HL-60/S4 (cell line): ENCODE measurements at regions not wholly inside any gene's neighbourhood (a gene's known extent, or its start where the extent isn't known, plus 50 kb on each side); places are given as distances from the start of the nearest gene placed in this dataset.

Experiments
- in situ Hi-C: fragments of 300-500 bp; cut with MboI; formaldehyde crosslinking; loops from 2 replicates; pipeline ENCODE4 v1.14.3; 2022; ENCODE audit warnings: low sequenced_read_pairs

DNA sequence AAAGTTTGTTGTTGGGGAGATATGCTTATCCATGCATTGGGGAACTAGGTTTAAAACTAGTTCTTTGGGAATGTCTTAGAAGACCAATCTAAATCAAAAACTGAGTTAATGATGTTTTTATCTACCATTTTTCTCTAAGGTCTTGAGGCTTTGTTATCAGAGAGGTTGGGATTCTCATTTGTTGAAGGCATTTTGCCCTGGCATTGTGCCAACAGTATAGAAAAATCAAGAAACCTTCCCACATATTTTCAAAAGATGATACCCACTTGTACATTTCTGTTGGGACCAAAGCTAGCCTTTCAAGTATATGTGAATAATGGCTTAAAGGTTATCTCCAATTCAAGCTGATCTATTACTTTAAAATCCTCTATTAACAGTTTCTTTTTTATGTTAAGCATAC lies 419.8 kb upstream of the KIF2A start:
- in situ Hi-C loops, result no loop called here

DNA sequence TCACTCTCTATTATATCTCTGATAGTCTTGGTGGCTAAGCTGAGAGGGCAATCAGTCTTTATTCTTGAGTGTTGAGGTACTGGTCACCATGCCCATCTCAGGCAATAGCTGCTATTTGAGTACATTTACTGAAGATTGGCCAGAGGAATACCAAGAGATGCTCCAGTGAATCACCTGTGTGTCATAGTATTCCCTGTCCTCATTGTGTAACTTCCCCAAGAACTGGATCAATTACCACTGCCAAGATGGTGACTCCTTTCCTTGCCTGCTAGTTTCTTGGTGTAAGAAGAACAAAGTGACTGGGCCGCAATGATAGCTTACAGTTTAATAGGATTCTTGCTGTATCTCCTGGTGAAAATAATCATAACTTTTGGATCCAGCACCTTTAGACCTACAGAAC lies 418.7 kb upstream of the KIF2A start:
- in situ Hi-C loops, result no loop called here

DNA sequence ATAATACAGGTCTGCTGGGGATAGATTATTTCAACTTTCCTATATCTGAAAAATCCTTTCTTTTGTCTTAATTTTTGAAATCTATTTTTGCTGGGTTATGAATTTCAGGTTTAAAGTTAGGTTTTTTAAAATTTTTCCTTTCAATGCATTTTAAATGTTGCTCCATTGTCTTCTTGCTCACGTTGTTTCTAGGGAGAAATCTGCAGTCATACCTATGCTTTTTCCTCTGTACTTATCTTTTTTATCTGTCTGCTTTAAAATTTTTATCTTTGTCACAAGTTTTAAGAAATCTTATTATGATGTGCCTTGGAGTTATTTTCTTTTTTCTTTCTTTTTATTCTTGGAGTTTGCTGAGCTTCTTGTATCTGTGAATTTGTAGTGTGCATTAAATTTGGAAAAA lies 412.0 kb upstream of the KIF2A start:
- in situ Hi-C loops, result no loop called here

DNA sequence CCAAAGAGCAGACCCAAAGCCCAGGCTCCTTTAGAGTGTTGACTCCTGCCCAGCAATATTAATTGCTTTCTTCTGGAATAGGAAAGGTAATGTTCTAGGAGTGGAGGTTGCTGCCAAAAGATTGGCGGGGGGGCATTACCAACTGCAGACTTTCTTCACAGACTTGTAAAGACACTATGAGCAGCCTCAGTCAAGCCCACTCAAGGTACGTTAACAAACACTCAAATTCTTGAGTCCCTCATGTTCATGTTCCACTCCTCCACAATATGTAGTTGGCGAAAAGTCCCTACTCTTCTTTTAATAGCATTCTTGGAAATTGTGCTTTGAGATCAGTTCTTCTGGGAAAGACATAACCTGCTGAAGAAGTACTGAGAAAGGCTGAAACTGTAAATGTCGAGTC lies 409.2 kb upstream of the KIF2A start:
- in situ Hi-C loops, result no loop called here

DNA sequence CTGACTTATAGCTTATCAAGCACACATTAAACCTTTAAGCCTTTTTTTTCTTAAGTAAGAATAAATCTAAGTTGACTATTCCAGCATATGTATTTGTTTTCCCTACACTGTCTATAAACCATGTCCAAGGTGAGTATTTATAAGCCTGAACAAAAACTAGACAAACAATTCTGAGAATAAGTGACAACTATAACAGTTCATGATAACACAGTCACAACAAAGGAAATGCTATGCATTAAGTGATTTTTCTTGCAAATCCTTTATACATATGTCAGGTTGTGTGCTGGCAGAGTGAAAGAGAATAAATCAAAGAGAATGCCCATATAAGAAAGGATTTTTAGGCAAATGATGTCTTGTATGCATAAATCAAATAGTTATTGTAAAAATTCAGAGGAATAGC lies 408.8 kb upstream of the KIF2A start:
- in situ Hi-C loops, result no loop called here

DNA sequence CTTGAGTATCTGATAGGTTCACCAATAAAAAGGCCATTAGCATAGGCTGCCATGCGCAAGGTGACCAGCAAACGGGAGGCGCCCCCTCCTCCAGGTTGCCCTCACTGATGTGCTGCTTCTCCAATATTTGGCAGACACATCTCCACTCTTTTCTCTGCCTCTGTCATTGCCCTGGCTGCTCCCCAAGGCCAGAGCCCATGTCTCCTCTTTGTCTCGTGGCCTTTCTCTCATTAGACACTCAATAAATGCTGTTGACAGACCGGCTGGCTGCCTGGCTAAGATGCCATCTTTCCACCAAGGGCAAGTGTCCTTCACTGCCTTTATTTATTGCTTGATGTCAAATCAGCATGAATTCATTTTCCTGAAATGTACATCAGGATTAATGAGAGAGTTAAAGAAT lies 404.0 kb upstream of the KIF2A start:
- in situ Hi-C loops, result no loop called here

DNA sequence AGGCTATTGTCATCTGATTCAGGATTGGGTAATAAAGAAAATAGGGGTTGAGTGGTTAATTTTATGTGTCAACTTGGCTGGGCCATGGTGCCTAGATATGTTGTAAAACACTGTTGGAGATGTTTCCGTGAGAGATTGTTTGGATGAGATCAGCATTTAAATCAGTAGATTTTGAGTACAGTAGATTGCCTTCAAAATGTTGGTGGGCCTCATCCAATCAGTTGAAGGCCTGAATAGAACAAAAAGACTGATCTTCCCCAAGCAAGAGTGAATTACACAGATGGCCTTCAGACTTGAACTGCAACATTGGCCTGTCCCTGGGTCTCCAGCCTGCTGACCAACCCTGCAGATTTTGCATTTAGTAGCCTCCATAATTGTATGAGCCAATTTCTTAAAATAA lies 401.3 kb upstream of the KIF2A start:
- in situ Hi-C loops, result no loop called here

DNA sequence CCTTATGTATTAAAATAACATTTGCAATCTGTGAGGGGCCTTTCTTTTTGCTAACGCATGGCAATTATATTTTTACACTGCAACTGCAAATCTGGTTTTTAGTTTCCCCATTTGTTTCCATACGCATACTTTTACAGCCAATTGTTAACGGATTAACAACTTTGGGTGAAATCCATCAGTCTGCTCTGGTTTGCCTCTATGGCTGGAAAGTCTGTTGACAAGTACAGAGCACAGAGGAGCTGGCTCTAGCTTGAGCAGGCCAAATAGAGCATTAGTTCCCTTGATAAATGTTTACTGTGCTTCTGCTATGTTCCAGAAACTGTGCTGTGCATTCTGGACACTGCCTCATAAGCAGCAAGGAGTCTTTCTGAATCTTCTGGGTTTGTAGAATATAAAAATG lies 400.4 kb upstream of the KIF2A start:
- in situ Hi-C loops, result no loop called here

DNA sequence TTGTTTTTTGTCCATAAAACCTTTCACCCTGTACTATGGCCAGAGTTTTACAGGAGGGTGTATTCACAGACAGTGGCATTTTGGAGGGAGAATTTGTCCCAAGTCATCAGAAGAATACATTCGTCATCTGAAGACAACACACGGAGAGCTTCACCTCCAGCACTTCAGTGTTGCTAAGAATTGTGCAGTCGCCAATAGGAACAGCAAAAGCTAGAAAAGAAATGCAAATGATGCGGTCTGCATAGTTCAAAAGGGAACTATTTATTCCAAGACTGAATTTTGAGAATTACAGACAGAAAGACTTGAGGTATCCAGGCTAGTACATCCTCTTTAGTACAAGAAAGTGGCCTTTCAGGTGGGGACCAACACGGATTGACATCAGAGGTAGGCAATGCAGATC lies 399.2 kb upstream of the KIF2A start:
- in situ Hi-C loops, result no loop called here

DNA sequence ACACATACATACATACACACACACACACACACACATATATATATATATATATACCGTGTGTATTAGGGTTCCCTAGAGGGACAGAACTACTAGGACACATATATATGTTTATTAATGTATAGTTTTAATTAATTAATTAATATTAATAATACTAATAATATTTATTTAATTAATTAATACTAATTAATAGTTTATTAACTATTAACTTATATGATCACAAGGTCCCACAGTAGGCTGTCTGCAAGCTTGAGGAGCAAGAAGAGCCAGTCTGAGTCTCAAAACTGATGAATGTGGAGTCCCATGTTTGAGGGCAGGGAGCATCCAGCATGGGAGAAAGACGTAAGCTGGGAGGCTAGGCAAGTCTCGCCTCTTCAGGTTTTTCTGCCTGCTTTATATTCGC lies 398.0 kb upstream of the KIF2A start:
- in situ Hi-C loops, result no loop called here

DNA sequence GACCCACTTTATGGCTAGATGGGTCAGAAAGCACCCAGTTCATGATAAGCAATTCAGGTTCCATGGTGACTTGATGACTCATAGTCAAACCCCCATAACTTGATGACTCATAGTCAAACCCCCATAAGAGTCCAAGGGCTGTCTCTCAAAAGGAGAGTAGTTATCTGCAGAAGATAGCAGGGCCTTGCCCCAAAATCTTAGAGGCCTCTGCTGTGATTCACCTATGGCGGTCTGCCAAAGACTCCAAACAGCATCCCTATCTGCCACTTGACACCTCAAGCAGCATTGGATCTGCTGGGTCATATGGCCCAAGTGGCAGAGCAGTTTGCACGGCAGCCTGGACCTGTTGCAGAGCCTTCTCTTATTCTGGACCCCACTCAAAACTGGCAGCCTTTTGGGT lies 395.2 kb upstream of the KIF2A start:
- in situ Hi-C loops, result no loop called here

DNA sequence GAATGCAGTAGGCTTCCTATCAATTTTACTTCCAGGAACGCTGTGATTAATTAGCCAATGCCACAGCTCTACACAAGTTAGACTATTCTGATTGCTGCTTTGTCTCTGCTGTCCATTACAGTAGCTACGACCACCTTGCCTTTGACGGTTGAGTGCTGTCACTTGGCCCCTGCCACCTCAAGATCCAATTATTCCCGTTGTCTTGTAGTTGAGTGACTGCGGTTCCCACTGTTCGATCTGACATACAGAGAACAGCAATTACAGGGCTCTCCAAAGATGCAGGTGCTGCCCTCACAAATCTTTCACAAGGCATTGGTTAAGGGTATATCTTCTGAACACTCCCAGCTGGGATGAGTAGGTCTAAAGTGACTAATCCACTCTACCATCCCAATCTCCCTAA lies 393.4 kb upstream of the KIF2A start:
- in situ Hi-C loops, result no loop called here

DNA sequence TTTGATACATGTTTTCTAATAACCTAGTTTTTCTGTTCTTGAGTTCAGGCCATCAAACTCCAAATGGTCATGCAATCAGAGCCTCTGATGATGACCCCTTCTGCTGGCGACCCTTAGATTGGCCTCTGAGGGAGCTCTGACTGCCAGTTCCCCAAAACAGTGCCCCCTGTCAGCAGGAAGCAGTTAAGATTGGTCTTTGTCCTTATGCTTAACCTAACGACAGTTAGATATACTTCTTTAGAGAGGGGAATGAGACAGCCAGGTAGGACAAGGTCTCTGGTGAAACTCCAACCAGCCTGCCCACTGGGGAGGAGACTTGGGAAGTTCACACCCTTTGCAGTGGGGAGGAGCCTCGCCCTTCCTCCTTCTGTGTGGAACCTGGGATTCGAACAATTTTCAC lies 390.4 kb upstream of the KIF2A start:
- in situ Hi-C loops, result no loop called here

DNA sequence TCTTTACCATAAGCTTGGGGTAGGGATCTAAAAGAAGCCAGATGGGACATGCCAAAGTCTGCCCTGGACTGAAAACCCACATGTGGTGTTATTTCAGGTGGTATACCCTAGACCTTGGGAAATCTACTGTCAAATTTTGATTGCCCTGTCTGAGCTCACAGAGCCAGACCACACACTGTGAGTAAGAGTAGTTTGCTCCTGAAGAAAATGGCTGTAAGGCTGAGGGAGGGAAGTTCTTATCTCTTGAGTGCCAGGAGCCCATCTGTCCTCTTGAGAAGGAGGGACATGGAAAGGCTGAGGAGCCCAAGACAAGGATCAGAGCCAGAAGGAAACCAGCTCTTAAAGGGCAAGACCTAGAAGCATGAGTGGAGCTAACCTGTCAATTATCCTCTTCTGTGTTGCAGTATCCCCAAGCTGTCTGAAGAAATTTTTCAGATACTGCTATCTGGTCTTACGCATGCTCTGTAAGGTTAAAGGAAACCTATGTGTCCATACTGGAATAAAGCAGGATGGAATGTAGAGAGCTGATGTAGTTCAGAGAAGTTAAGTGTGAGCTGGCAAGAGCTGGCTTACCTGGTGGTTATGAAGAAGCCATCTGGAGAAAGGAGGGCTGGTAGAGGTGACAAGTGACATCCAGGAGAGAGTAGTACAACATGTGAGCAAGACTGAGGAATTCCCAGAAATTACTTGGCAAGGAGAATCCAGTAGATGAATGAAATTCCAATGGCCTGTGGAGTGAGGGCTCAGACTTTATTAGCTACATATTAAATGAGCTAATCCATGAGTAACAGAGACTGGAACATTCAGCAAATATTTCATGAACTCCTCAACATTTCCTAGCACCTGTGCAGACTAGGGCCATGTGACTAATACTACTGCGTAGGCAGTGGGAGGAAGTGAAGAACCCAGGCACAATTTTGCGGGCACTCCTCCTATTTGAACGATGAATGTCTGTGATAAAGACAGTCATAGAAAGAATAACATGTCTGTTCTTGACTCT lies 389.1 kb upstream of the KIF2A start:
- in situ Hi-C loops, result no loop called here

DNA sequence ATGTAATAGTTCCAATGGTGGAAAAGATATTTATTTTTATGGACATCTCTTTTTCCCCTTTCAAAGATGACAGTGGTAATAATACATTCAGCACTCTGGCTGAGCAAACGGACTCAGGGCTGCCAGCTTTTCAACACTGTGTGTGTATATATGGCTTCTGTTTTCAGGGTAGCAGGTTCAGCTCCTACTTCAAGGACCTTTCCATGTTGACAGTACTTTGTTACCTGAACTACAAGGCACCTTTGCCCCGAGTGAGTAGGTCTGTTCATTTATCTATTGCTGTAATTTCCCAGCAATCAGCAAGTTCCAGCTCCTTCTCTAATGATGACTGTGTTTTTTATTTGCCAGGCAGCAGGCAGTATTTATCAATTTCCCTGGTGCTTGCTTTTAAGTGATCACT lies 387.4 kb upstream of the KIF2A start:
- in situ Hi-C loops, result no loop called here

DNA sequence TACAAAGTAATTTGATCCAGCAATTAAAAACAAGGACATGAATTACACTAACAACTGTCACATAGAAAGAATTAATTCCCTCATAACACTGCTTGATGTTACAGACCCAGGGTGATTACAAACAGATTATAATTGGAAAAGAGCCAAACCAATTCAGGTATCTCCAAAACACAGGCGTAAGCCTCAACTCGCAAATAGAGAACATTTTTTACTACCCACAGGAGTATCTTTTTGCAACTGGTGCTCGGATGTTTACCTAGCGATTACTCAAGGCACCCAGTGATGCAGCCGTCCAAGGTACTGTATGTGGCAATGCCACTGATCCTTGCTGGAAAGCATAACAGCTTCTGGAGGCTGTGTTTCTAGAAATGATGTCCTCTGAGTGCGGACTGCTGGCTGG lies 386.1 kb upstream of the KIF2A start:
- in situ Hi-C loops, result no loop called here

DNA sequence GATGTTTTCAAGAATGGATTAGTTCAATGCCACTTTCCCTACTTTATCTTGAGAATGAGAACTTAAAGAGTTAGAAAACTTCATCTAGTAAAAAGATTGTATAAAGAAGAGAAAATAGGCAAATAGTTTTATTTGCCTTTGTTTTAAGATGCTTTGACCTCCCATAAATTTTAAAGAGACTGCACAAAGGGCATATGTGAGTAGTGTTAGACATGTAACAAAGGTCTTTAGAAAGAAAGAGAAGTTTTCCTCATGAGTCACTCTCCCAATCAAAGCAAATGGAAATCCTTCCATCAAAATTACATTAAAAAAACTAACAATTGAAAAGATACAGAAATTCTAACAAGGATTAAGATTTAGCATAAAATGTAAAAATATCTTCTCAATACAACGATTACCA lies 381.8 kb upstream of the KIF2A start:
- in situ Hi-C loops, result no loop called here

DNA sequence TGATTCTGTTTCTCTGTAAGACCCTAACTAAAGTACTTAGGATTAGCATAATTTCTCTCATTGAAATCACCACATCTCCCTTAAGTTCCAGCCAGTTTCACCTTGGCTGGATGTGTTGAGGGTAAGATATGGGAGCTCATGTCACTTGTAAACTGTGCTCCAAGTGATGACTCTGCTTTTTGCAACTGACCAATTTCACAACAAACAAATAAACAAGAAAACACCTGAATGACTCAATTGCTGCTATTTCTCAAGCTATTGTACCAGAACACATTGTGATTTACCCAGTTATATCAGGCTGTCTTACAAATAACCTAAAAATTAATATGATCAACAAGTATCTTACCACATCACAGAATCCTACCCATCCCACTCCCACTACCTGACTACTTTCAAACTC lies 379.1 kb upstream of the KIF2A start:
- in situ Hi-C loops, result no loop called here

DNA sequence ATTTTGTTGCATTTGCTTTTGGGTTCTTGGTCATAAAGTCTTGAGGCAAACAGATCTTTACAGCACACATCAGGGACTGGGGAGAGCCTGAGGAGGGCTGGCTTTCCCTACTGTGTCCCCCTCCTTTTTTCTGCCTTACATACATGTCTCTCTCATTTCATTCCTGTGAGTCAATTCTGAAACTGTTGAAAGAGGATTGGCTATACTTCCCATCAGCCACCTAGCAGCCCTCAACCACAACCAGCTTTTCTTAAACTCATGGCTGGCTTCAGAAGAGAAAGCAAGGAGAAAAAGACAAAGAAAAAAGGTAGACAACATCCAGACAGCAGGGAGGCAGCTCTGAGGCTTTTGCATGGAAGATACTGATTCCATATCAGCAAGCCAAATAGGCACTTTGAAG lies 374.8 kb upstream of the KIF2A start:
- in situ Hi-C loops, result no loop called here

DNA sequence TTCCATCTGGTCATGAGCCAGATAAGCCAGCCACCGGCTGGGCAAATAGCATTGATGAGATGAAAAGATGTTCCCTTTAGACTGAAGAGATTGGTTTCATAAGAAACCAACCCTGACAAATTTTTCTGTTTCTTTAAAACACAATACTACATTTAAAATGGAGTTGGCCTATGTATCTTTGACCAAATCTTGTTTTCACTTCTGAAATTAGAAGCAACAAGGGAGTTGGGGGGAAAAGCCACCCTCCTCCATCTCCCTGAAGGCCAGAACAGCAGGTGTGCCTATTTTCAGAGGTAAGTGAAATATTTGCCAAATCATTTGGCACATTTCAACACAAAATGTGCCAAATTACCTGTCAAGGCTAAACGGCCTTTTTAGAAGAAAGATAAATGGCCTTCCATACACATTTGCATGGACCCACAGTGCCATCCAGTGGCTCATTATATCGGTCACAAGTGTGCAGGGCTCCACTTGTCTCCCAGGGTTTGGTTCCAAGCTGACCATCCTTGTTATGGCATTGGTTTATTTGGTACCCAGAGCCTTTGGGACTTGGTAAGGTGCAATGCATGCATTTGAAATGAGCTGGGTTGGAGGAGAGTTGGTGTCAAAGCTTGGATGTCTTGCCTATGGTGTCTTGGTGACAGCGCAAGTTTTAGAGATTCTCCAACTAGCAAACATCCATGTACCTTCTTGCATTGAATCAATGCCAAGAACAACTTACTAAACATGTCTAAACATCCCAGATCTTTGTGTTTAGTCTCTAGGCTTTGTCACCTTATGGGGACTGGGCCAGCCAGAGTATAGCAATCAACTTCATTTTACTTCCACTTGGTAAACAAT lies 372.0 kb upstream of the KIF2A start:
- in situ Hi-C loops, result no loop called here

DNA sequence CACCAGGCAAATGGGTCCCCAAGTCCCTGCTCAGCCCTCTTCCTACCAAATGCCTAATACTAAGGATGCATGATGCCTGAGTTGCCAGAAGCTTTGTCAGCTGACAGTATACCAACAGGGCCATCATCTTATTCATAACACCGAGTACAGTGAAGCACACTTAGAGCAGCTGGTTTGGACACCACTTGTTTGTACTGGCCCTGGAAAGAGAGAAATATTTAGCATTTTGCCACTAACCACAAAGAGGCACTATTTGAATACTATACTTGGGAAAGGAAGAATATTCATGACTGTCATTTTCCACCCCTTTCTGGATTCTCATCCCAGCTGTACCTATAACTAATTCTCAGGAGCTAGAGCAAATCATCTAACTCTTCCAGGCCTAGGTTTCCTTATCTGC lies 364.4 kb upstream of the KIF2A start:
- in situ Hi-C loops, result no loop called here

DNA sequence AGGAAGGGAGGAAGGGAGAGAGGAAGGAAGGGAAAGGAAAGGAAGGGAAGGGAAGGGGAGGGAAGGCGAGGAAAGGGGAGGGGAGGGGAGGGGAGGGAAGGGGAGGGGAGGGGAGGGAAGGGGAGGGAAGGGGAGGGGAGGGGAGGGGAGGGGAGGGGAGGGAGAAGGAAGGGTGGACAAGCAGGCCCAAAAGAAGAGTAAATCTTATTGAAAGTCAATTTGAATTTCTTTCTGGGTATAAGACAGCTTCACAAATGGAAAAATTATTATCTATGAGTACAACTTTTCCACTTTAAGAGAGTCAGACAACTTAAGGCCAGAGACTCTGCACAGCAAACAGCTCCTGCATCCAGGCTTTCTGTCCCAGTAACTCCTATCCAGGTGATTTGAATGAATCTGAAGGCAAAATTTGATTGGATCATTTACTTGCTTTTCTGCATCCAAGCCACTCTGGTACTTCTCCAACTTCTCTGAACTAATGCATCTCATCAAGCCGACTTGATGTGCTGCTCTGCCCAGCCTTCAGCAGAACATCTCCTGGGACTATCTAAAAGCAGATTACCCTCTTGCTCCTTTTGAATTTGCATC lies 363.4 kb upstream of the KIF2A start:
- in situ Hi-C loops, result no loop called here
